ENCODE measurements at regions not wholly inside any gene's neighbourhood (a gene's known extent, or its start where the extent isn't known, plus 50 kb on each side); places are given as distances from the start of the nearest gene placed in this dataset.

DNA sequence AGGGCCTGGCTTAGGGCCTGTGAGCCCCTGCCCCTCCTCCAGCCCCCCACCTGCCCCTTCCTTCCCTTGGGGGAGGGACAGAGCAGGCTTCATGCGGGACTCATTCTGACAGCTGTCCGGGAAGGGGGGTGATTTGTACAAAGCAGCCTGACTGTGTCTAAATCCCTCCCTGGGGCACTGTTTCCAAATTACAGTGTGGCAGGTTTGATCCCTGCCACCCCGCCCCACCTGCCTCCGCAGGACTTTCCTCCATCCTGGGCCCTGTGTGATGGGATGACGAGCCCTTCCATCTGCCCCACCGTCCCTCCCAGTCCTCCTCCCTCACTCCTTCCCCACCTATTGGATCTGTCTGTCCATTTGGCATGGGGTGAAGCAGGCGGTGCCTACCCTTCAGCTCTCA, 363.9 kb downstream of the BCL11B start:
- DNase-seq (ENCODE audit: low spot score) = no peak
- in situ Hi-C loops (cut with MboI; ENCODE audit: low sequenced_read_pairs, unreplicated experiment) = no loop called here
- TF ChIP-seq, protein P1, sequence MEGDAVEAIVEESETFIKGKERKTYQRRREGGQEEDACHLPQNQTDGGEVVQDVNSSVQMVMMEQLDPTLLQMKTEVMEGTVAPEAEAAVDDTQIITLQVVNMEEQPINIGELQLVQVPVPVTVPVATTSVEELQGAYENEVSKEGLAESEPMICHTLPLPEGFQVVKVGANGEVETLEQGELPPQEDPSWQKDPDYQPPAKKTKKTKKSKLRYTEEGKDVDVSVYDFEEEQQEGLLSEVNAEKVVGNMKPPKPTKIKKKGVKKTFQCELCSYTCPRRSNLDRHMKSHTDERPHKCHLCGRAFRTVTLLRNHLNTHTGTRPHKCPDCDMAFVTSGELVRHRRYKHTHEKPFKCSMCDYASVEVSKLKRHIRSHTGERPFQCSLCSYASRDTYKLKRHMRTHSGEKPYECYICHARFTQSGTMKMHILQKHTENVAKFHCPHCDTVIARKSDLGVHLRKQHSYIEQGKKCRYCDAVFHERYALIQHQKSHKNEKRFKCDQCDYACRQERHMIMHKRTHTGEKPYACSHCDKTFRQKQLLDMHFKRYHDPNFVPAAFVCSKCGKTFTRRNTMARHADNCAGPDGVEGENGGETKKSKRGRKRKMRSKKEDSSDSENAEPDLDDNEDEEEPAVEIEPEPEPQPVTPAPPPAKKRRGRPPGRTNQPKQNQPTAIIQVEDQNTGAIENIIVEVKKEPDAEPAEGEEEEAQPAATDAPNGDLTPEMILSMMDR (IDR thresholded peaks at IDR 0.05; ENCODE audit: borderline replicate concordance, control extremely low read depth, extremely low read depth, insufficient read depth, missing control alignments) = no peak

DNA sequence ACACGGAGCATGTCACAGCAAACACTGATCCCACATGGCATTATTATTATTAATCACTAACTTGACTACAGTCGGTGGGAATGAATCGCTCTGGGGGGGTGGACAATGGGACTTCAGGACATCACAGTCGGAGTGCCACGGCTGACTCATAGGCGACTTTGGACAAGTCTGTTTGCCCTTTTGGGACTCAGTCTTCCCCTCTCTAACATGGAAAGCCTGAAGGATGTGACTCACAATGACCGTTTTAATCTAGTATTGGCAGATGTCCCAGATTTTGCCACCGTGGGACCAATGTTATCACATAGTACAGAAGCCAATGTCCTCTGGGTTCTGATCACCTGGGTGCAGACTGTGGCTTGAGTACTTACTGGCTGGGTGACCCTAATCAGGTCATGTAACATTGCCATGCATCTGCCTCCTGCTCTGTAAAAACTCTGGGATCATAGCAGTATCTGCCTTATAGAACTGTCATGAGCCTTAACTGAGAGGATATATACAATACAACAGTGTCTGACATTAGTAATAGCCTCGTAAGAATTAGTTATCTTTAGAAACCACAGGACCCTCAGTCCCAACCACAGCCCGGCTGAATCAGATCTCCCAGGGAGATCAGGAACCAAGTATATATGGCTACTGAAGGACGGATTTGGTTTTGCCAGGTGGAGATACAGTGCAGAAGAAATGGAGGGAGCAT, 362.6 kb downstream of the BCL11B start:
- DNase-seq (ENCODE audit: low spot score) = no peak
- TF ChIP-seq, protein P1 (IDR thresholded peaks at IDR 0.05; ENCODE audit: borderline replicate concordance, control extremely low read depth, extremely low read depth, insufficient read depth, missing control alignments) = no peak
- in situ Hi-C loops (cut with MboI; ENCODE audit: low sequenced_read_pairs, unreplicated experiment) = no loop called here

DNA sequence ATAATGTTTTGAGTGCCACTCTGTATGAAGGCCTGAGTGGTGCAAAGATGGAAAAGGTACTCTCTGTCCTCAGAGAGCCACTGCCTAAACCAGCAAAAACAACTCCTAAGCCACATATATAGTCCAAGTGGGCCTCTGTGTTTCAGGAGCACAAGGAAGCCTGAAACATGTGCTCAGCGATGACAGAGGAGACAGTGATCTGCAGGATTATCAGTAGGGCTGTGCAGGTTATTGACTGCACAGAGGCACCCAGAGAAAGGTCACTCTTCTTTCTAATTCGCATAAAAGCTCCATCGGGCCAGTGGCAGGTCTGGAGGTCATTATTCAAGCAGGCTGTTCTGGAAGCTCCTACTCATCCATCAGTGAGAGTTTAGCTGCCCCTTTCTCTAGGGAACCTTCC, 361.9 kb downstream of the BCL11B start:
- in situ Hi-C loops (cut with MboI; ENCODE audit: low sequenced_read_pairs, unreplicated experiment) = no loop called here
- TF ChIP-seq, protein P1 (IDR thresholded peaks at IDR 0.05; ENCODE audit: borderline replicate concordance, control extremely low read depth, extremely low read depth, insufficient read depth, missing control alignments) = no peak
- no peak for DNase-seq (ENCODE audit: low spot score)

DNA sequence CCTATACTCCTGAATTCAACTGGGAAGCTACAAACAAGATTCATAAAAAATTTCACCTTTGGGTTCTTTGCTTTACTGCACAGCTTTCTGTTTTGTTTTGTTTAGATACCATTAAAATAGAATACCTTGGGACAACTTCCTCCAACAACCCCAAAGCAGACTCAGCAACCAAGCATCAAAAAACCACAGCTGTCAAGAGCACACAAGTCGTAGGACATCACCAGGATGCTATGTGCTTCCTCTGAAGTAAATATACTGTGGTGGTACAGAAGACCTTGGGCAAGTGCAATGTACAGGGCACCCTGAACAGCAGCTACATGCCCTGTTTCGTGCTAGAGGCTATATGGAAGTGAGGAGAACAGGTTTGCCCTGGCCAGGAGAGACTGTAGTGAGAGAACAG, 359.3 kb downstream of the BCL11B start:
- no peak for DNase-seq (ENCODE audit: low spot score)

DNA sequence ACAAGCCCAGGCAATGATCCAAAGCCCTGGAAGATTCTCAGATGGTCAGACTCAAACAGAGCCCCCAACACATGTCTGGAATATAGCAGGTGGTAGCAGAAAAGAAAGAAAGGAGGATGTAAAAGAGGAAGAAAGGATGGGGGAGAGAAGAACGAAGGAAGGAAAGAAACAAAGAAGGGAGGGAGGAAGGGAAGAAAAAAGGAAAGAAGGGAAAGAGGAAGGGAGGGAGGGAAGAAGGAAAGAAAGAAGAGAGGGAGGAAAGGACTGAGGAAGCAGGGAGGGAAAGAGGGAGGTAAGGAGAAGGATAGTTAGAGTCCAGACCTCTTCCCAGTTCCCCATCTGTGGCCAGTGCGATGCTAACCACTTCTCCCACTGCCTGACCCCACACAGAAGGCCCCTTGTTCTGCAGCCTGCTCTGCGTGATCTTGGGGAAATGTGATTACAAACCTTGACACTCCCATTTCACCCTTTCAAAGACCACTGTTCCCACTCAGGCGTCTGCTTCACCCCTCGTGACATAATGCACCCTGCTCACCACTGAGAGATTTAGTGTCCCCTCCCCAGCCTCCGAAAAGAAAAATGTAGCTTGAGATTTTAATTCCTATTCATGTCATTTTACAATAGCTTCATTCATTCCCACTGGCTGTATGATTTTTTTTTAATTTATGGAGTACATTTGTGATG, 357.9 kb downstream of the BCL11B start:
- TF ChIP-seq, protein P1 (IDR thresholded peaks at IDR 0.05; ENCODE audit: borderline replicate concordance, control extremely low read depth, extremely low read depth, insufficient read depth, missing control alignments) = no peak
- DNase-seq (ENCODE audit: low spot score) = no peak
- in situ Hi-C loops (cut with MboI; ENCODE audit: low sequenced_read_pairs, unreplicated experiment) = no loop called here

More for the DNA sequence above, 359.3 kb downstream of the BCL11B start:
- TF ChIP-seq, protein P1 (IDR thresholded peaks at IDR 0.05; ENCODE audit: borderline replicate concordance, control extremely low read depth, extremely low read depth, insufficient read depth, missing control alignments) = no peak
- in situ Hi-C loops (cut with MboI; ENCODE audit: low sequenced_read_pairs, unreplicated experiment) = no loop called here

DNA sequence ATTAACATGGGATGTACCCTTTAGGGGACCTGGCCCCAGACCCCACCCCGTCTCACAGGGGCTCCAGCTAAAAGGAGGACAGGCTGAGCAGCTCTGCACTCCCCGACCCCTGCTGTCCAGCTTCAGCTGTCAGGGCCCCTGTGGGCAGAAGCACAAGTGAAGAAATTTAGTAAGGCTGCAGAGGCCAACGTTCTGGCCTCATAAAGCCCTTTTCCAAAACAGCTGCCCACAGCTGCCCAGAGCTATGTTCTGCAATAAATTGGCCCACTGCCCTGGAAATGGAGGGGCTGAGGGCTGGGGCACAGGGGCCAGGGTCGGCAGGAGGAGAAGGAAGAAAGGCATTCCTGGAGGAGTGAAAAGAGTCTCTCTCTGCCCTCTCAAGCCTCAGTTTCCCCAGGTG, 357.1 kb downstream of the BCL11B start:
- TF ChIP-seq, protein P1 (IDR thresholded peaks at IDR 0.05; ENCODE audit: borderline replicate concordance, control extremely low read depth, extremely low read depth, insufficient read depth, missing control alignments) = no peak
- DNase-seq (ENCODE audit: low spot score) = no peak
- in situ Hi-C loops (cut with MboI; ENCODE audit: low sequenced_read_pairs, unreplicated experiment) = no loop called here
